SK-N-MC (cell line): ENCODE measurements at regions not wholly inside any gene's neighbourhood (a gene's known extent, or its start where the extent isn't known, plus 50 kb on each side); places are given as distances from the start of the nearest gene placed in this dataset.

ENCODE experiments used
- EZH2 ChIP-seq: fragments of 200-600 bp; sonication (generic); IDR thresholded peaks from one replicate; pipeline ENCODE4 v1.6.1; 2017; ENCODE audit warnings: antibody characterized with exemption
- POLR2AphosphoS5 ChIP-seq: IDR thresholded peaks from 2 replicates; pipeline ENCODE4 v1.6.1; 2012; ENCODE audit warnings: mild to moderate bottlenecking, low read depth, low read length, borderline replicate concordance

GRCh38 chr2:2681711-2682251, 350.7 kb upstream of the MYT1L start:
- TF ChIP-seq POLR2AphosphoS5: no peak
- TF ChIP-seq EZH2: no peak
